DOHH2 (cell line): ENCODE measurements at regions not wholly inside any gene's neighbourhood (a gene's known extent, or its start where the extent isn't known, plus 50 kb on each side); places are given as distances from the start of the nearest gene placed in this dataset.

Experiments used
- H3F3A ChIP-seq: fragments of 200-600 bp; sonication (generic), shearing (Covaris generic); 2 replicates; pipeline ENCODE4 v1.6.0; 2016; ENCODE audit warnings: antibody characterized with exemption, mild to moderate bottlenecking; ENCODE audit not compliant: control insufficient read depth, insufficient read depth
- H3K27ac ChIP-seq: fragments of 200-600 bp; sonication (generic); 2 replicates; pipeline ENCODE4 v1.5.1; 2014; ENCODE audit warnings: low read depth, mild to moderate bottlenecking, low read length, moderate library complexity
- H3K27me3 ChIP-seq: fragments of 200-600 bp; sonication (generic); 2 replicates; pipeline ENCODE4 v1.6.1; 2014; ENCODE audit warnings: mild to moderate bottlenecking, low read length, mixed read lengths; ENCODE audit not compliant: control insufficient read depth
- H3K36me3 ChIP-seq: fragments of 200-600 bp; sonication (generic); 2 replicates; pipeline ENCODE4 v1.6.1; 2014; ENCODE audit warnings: mild to moderate bottlenecking, low read length, moderate library complexity, mixed read lengths; ENCODE audit not compliant: control insufficient read depth
- H3K4me1 ChIP-seq: fragments of 200-600 bp; sonication (generic); 2 replicates; pipeline ENCODE4 v1.6.1; 2014; ENCODE audit warnings: mild to moderate bottlenecking, low read length, mixed read lengths; ENCODE audit not compliant: control insufficient read depth
- H3K4me2 ChIP-seq: fragments of 200-600 bp; sonication (generic); 2 replicates; pipeline ENCODE4 v1.6.0; 2014; ENCODE audit warnings: mild to moderate bottlenecking, low read length, moderate library complexity
- H3K4me3 ChIP-seq: fragments of 200-600 bp; sonication (generic); 2 replicates; pipeline ENCODE4 v1.5.1; 2014; ENCODE audit warnings: mild to moderate bottlenecking, low read length, mixed read lengths
- H3K79me2 ChIP-seq: fragments of 200-600 bp; sonication (generic); 2 replicates; pipeline ENCODE4 v1.6.1; 2014; ENCODE audit warnings: mild to moderate bottlenecking, low read length, mixed read lengths; ENCODE audit not compliant: control insufficient read depth
- H3K9me2 ChIP-seq: fragments of 200-600 bp; sonication (generic); replicated peaks from 2 replicates; pipeline ENCODE4 v1.6.1; 2014; ENCODE audit warnings: mild to moderate bottlenecking, low read length, mixed read lengths; ENCODE audit not compliant: control insufficient read depth
- H3K9me3 ChIP-seq: fragments of 200-600 bp; sonication (generic); 2 replicates; pipeline ENCODE4 v1.6.1; 2014; ENCODE audit warnings: antibody characterized with exemption, low read length, mixed read lengths; ENCODE audit not compliant: control insufficient read depth, insufficient read depth
- H4K20me1 ChIP-seq: fragments of 200-600 bp; sonication (generic); 2 replicates; pipeline ENCODE4 v1.6.0; 2014; ENCODE audit warnings: low read depth, mild to moderate bottlenecking, antibody characterized with exemption, low read length, moderate library complexity; ENCODE audit not compliant: control insufficient read depth, insufficient read depth
- EZH2phosphoT487 ChIP-seq: fragments of 200-600 bp; sonication (generic); IDR thresholded peaks from 2 replicates; pipeline ENCODE4 v1.6.1; 2017; ENCODE audit warnings: borderline replicate concordance, mild to moderate bottlenecking, antibody characterized with exemption, low read length, moderate library complexity, mixed read lengths
- TF ChIP-seq, protein P1 (sequence below): fragments of 200-600 bp; sonication (generic); IDR thresholded peaks from one replicate; pipeline ENCODE4 v1.5.1; 2014; ENCODE audit warnings: antibody characterized with exemption, mild to moderate bottlenecking, low read depth, low read length; ENCODE audit not compliant: poor library complexity, severe bottlenecking

DNA sequence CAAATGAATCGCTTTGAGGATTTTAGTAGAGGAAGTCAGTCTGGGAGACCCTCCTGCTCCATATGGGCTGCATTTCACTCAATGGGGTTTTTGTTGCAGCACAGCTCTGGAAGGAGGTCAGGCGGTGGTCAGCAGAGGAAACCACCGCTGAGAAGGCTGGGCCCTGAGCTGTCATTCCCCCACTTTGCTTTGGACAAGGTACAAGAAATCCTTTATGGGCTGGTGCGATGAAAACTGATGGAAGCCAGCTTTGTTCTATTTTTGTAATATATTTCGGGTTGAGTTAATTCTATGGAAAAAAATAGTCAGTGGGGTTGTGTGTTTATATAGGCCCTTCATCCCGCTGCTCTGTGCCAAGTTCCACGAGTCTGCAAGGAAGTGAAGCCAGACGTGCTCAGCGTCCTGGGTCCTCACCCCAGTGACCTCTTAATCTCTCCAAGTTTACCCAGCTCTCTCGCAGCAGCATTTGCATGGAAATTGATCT is 157.1 kb upstream of the TMC3 start:
- Histone ChIP-seq H3K9me2 (no peaks in the 10 kb centered on the region), H4K20me1 (no peaks in the 10 kb centered on the region), H3K79me2 (no peaks in the 10 kb centered on the region), H3F3A (no peaks in the 10 kb centered on the region), H3K9me3 (no peaks in the 10 kb centered on the region), H3K4me2 (no peak overlapping the region), H3K4me1 (no peaks in the 10 kb centered on the region), H3K27ac (no peak overlapping the region), H3K36me3 (no peaks in the 10 kb centered on the region), H3K4me3 (no peak overlapping the region), H3K27me3 (no peaks in the 10 kb centered on the region)
- no peak for TF ChIP-seq EZH2phosphoT487
- TF ChIP-seq, protein P1, sequence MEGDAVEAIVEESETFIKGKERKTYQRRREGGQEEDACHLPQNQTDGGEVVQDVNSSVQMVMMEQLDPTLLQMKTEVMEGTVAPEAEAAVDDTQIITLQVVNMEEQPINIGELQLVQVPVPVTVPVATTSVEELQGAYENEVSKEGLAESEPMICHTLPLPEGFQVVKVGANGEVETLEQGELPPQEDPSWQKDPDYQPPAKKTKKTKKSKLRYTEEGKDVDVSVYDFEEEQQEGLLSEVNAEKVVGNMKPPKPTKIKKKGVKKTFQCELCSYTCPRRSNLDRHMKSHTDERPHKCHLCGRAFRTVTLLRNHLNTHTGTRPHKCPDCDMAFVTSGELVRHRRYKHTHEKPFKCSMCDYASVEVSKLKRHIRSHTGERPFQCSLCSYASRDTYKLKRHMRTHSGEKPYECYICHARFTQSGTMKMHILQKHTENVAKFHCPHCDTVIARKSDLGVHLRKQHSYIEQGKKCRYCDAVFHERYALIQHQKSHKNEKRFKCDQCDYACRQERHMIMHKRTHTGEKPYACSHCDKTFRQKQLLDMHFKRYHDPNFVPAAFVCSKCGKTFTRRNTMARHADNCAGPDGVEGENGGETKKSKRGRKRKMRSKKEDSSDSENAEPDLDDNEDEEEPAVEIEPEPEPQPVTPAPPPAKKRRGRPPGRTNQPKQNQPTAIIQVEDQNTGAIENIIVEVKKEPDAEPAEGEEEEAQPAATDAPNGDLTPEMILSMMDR = no peak

DNA sequence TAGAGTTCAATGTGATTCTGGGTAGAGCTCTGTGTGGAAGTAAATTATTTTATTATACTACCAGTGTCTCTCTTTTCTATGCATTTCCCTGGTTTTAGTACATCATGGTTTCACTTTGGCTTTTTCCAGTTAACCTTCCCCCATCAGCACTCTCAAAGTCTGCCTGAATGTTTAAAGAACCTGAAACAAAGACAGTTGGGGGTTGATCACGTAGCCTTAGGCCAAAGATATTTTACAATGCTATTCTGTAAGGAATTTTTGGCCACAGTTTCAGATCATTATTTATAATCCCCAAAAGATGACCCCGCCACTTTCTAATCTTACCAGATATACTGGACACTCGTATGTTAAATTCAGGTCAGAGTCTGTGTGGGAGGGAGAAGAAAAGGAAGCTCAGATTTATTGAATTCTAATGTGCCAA is 156.3 kb upstream of the TMC3 start:
- H3K79me2 ChIP-seq = no peaks in the 10 kb centered on the region
- TF ChIP-seq, protein P1 = no peak
- no peak for TF ChIP-seq EZH2phosphoT487
- no peaks in the 10 kb centered on the region for H3K9me2 ChIP-seq
- H3K4me2 ChIP-seq = no peak overlapping the region
- H3K9me3 ChIP-seq = no peaks in the 10 kb centered on the region
- H3K27ac ChIP-seq = no peak overlapping the region
- no peaks in the 10 kb centered on the region for H4K20me1 ChIP-seq
- H3K27me3 ChIP-seq = no peaks in the 10 kb centered on the region
- H3K36me3 ChIP-seq = no peaks in the 10 kb centered on the region
- no peaks in the 10 kb centered on the region for H3F3A ChIP-seq
- no peaks in the 10 kb centered on the region for H3K4me1 ChIP-seq
- no peak overlapping the region for H3K4me3 ChIP-seq

DNA sequence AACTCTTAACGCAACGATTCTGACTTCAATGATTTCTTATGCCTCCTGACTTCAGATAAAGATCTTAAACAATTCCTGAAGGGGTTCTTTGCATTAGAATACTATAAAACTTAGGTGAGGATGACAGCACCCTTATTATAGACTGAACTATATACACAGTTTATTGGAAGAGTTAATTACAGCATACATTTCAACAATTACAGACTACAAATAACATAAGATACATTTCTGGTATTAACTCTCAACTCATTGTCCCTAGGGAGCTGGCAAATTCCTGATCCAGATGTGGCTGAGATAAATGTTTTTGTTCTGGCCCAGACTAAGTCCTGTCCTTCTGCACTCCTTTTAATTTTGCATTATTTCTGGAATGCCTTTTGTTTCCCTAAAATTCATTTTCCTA is 155.5 kb upstream of the TMC3 start:
- Histone ChIP-seq H3K9me2 (no peaks in the 10 kb centered on the region), H3K4me1 (no peaks in the 10 kb centered on the region), H3K36me3 (no peaks in the 10 kb centered on the region), H3K79me2 (no peaks in the 10 kb centered on the region), H3F3A (no peaks in the 10 kb centered on the region), H4K20me1 (no peaks in the 10 kb centered on the region), H3K9me3 (no peaks in the 10 kb centered on the region), H3K4me2 (no peak overlapping the region), H3K27me3 (no peaks in the 10 kb centered on the region), H3K4me3 (no peak overlapping the region), H3K27ac (no peak overlapping the region)
- TF ChIP-seq EZH2phosphoT487 = no peak
- TF ChIP-seq, protein P1 = no peak
